ENCODE measurements at regions not wholly inside any gene's neighbourhood (a gene's known extent, or its start where the extent isn't known, plus 50 kb on each side); places are given as distances from the start of the nearest gene placed in this dataset.

GRCh38 chr1:235021815-235022214, 106.8 kb downstream of the TOMM20 start:
- BruUV-seq (replicated peaks): no TSS peak
- in situ Hi-C loops (cut with HindIII; ENCODE audit: low pct_unique_long_range_greater_than_20kb, low sequenced_read_pairs): no loop called here
- no peaks in the 10 kb centered on the region for H3K27me3 ChIP-seq (ENCODE audit: control insufficient read depth, insufficient read depth, low read length)
- intact Hi-C loops (cut with micrococcal nuclease; ENCODE audit: unreplicated experiment): no loop called here
- no peaks in the 10 kb centered on the region for H3K9me3 ChIP-seq (ENCODE audit: control insufficient read depth, insufficient read depth, low read depth, low read length)
- H3K27ac ChIP-seq (ENCODE audit: low read length): peak overlapping the region; percentile 86
- ChIA-PET POLR2A (no interaction called here), CTCF (no interaction called here)
- TF ChIP-seq, protein P1, sequence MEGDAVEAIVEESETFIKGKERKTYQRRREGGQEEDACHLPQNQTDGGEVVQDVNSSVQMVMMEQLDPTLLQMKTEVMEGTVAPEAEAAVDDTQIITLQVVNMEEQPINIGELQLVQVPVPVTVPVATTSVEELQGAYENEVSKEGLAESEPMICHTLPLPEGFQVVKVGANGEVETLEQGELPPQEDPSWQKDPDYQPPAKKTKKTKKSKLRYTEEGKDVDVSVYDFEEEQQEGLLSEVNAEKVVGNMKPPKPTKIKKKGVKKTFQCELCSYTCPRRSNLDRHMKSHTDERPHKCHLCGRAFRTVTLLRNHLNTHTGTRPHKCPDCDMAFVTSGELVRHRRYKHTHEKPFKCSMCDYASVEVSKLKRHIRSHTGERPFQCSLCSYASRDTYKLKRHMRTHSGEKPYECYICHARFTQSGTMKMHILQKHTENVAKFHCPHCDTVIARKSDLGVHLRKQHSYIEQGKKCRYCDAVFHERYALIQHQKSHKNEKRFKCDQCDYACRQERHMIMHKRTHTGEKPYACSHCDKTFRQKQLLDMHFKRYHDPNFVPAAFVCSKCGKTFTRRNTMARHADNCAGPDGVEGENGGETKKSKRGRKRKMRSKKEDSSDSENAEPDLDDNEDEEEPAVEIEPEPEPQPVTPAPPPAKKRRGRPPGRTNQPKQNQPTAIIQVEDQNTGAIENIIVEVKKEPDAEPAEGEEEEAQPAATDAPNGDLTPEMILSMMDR (IDR thresholded peaks at IDR 0.05): no peak
- TF ChIP-seq POLR2AphosphoS5 (IDR thresholded peaks at IDR 0.05; ENCODE audit: low read depth, low read length) (no peak), REST (IDR thresholded peaks at IDR 0.05; ENCODE audit: insufficient read depth in 1 of 2, low read depth in 2 of 2, low read length in 1 of 2) (no peak), SIN3A (IDR thresholded peaks at IDR 0.05; ENCODE audit: borderline replicate concordance, insufficient read depth, low read depth, low read length) (no peak), TCF7L2 (IDR thresholded peaks at IDR 0.05; ENCODE audit: low read depth, low read length) (no peak)
- no peaks in the 10 kb centered on the region for H3K36me3 ChIP-seq (ENCODE audit: control insufficient read depth, insufficient read depth, low read length)
- ATAC-seq: no peak
- H3K4me1 ChIP-seq (ENCODE audit: control insufficient read depth, insufficient read depth, low read length): peaks cover 31% of the 10 kb centered on the region
- H3K4me3 ChIP-seq (ENCODE audit: low read depth in 2 of 2, low read length in 2 of 2): no peak overlapping the region
- DNase-seq (ENCODE audit: low read depth, low spot score): no peak

DNA sequence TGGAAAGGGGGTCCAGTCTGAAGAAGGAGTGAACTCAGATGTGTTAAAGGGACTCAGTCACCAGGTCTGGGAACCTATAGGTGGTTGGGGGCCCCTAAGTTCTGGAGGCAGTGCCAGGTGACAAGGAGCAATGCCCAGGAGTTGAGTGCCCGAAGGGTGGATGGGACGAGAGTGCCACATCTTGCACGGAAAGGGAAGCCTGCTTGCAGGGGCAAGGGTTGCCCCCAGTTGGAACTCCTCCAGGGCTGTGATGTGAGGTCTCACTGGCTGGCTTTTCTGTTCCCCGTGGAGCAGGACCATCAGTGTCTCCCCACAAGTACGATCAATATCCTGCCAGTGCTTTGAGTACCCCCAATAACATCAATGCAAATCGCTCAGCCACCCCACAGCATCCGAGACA, 107.3 kb downstream of the TOMM20 start:
- no peak for DNase-seq (ENCODE audit: low read depth, low spot score)
- Histone ChIP-seq H3K27me3 (ENCODE audit: control insufficient read depth, insufficient read depth, low read length) (no peaks in the 10 kb centered on the region), H3K27ac (ENCODE audit: low read length) (peak overlapping the region; percentile 86), H3K4me1 (ENCODE audit: control insufficient read depth, insufficient read depth, low read length) (peaks cover 31% of the 10 kb centered on the region), H3K9me3 (ENCODE audit: control insufficient read depth, insufficient read depth, low read depth, low read length) (no peaks in the 10 kb centered on the region), H3K4me3 (ENCODE audit: low read depth in 2 of 2, low read length in 2 of 2) (no peak overlapping the region), H3K36me3 (ENCODE audit: control insufficient read depth, insufficient read depth, low read length) (no peaks in the 10 kb centered on the region)
- ChIA-PET POLR2A (no interaction called here), CTCF (no interaction called here)
- TF ChIP-seq REST (IDR thresholded peaks at IDR 0.05; ENCODE audit: insufficient read depth in 1 of 2, low read depth in 2 of 2, low read length in 1 of 2): no peak
- no peak for TF ChIP-seq TCF7L2 (IDR thresholded peaks at IDR 0.05; ENCODE audit: low read depth, low read length)
- TF ChIP-seq POLR2AphosphoS5 (IDR thresholded peaks at IDR 0.05; ENCODE audit: low read depth, low read length): no peak
- no peak for TF ChIP-seq SIN3A (IDR thresholded peaks at IDR 0.05; ENCODE audit: borderline replicate concordance, insufficient read depth, low read depth, low read length)
- TF ChIP-seq, protein P1 (IDR thresholded peaks at IDR 0.05): no peak
- intact Hi-C loops (cut with micrococcal nuclease; ENCODE audit: unreplicated experiment) (no loop called here), in situ Hi-C loops (cut with HindIII; ENCODE audit: low pct_unique_long_range_greater_than_20kb, low sequenced_read_pairs) (no loop called here)
- BruUV-seq (replicated peaks): no TSS peak
- no peak for ATAC-seq

Measured in Panc1 (cell line).